Hepatocyte (in vitro differentiated cells): ENCODE measurements at regions not wholly inside any gene's neighbourhood (a gene's known extent, or its start where the extent isn't known, plus 50 kb on each side); places are given as distances from the start of the nearest gene placed in this dataset.

Source experiments
- DNase-seq: peaks from one replicate; pipeline ENCODE4 v3.0.0-alpha.2; 2016; ENCODE audit warnings: low spot score
- H2AFZ ChIP-seq: fragments of 200-600 bp; sonication (generic); 2 replicates; pipeline ENCODE4 v1.6.0; 2016; ENCODE audit warnings: antibody characterized with exemption, mild to moderate bottlenecking
- H3K27ac ChIP-seq: fragments of 200-600 bp; sonication (generic); 2 replicates; pipeline ENCODE4 v1.5.1; 2016; ENCODE audit warnings: mild to moderate bottlenecking
- H3K27me3 ChIP-seq: fragments of 200-600 bp; sonication (generic); 2 replicates; pipeline ENCODE4 v1.6.1; 2016
- H3K36me3 ChIP-seq: fragments of 200-600 bp; sonication (generic); replicated peaks from 2 replicates; pipeline ENCODE4 v1.5.1; 2016; ENCODE audit warnings: low read depth; ENCODE audit not compliant: insufficient read depth
- H3K4me1 ChIP-seq: fragments of 200-600 bp; sonication (generic); 2 replicates; pipeline ENCODE4 v1.5.1; 2016; ENCODE audit warnings: mild to moderate bottlenecking, moderate library complexity; ENCODE audit not compliant: insufficient read depth
- H3K4me2 ChIP-seq: fragments of 200-600 bp; sonication (generic); 2 replicates; pipeline ENCODE4 v1.6.0; 2016
- H3K4me3 ChIP-seq: fragments of 200-600 bp; sonication (generic); 2 replicates; pipeline ENCODE4 v1.5.1; 2016; ENCODE audit warnings: mild to moderate bottlenecking
- H3K79me2 ChIP-seq: fragments of 200-600 bp; sonication (generic); 2 replicates; pipeline ENCODE4 v1.6.0; 2017; ENCODE audit warnings: mild to moderate bottlenecking
- H3K9me2 ChIP-seq: fragments of 200-600 bp; sonication (generic); replicated peaks from 2 replicates; pipeline ENCODE4 v1.6.0; 2017; ENCODE audit warnings: mild to moderate bottlenecking; ENCODE audit not compliant: insufficient read depth
- H3K9me3 ChIP-seq: fragments of 200-600 bp; sonication (generic); 2 replicates; pipeline ENCODE4 v1.5.1; 2016; ENCODE audit warnings: low read depth, mild to moderate bottlenecking
- H4K20me1 ChIP-seq: fragments of 200-600 bp; sonication (generic); 2 replicates; pipeline ENCODE4 v1.6.0; 2016; ENCODE audit warnings: mild to moderate bottlenecking; ENCODE audit not compliant: insufficient read depth, poor library complexity, severe bottlenecking
- CTCF ChIP-seq: fragments of 200-600 bp; sonication (generic); IDR thresholded peaks from 2 replicates; pipeline ENCODE4 v1.5.1; 2016; ENCODE audit warnings: antibody characterized with exemption, mild to moderate bottlenecking; ENCODE audit not compliant: poor library complexity
- EZH2 ChIP-seq: fragments of 200-600 bp; sonication (generic); IDR thresholded peaks from 2 replicates; pipeline ENCODE4 v1.6.1; 2016; ENCODE audit warnings: antibody characterized with exemption, mild to moderate bottlenecking, borderline replicate concordance
- EZH2phosphoT487 ChIP-seq: fragments of 200-600 bp; sonication (generic); IDR thresholded peaks from one replicate; pipeline ENCODE4 v1.6.1; 2018; ENCODE audit warnings: antibody characterized with exemption, mild to moderate bottlenecking, low read depth, moderate library complexity; ENCODE audit not compliant: unreplicated experiment, severe bottlenecking
- WGBS: methylation state at CpG from one replicate; pipeline ENCODE4 v1.1.6; 2016; ENCODE audit warnings: low lambda C conversion rate; ENCODE audit errors: missing lambda C conversion rate; 5-methylcytosine and 5-hydroxymethylcytosine counted together

- TF ChIP-seq CTCF (no peak), EZH2phosphoT487 (no peak), EZH2 (no peak)
- H3K27me3 ChIP-seq, result no peaks in the 10 kb centered on the region
- no peaks in the 10 kb centered on the region for H3K79me2 ChIP-seq
- no peak for DNase-seq
- no peaks in the 10 kb centered on the region for H3K9me2 ChIP-seq
- H3K36me3 ChIP-seq, result no peaks in the 10 kb centered on the region
- H3K4me2 ChIP-seq, result no peak overlapping the region
- H3K9me3 ChIP-seq, result no peaks in the 10 kb centered on the region
- no peak overlapping the region for H3K27ac ChIP-seq
- H2AFZ ChIP-seq, result no peak overlapping the region
- 86% methylated on average over 1 of the region's 1 CpG for WGBS
- no peak overlapping the region for H3K4me3 ChIP-seq
- peaks cover 5% of the 10 kb centered on the region for H3K4me1 ChIP-seq
- H4K20me1 ChIP-seq, result no peaks in the 10 kb centered on the region
Measured at GRCh38 chr6:126233192-126233591, 106.7 kb upstream of the CENPW start.

GRCh38 chr6:126235363-126235762 is 104.6 kb upstream of the CENPW start:
- H3K4me3 ChIP-seq, result no peak overlapping the region

GRCh38 chr6:126245077-126245476 is 94.8 kb upstream of the CENPW start:
- no peaks in the 10 kb centered on the region for H3K4me1 ChIP-seq
- no peak overlapping the region for H3K4me3 ChIP-seq
- no peaks in the 10 kb centered on the region for H3K9me3 ChIP-seq
- no peaks in the 10 kb centered on the region for H3K36me3 ChIP-seq
- H2AFZ ChIP-seq, result no peak overlapping the region
- 75% methylated on average over 1 of the region's 1 CpG for WGBS
- H3K4me2 ChIP-seq, result no peak overlapping the region
- no peaks in the 10 kb centered on the region for H4K20me1 ChIP-seq
- H3K27ac ChIP-seq, result no peak overlapping the region
- no peaks in the 10 kb centered on the region for H3K79me2 ChIP-seq
- DNase-seq, result no peak
- no peak for TF ChIP-seq EZH2
- no peak for TF ChIP-seq EZH2phosphoT487
- TF ChIP-seq CTCF, result no peak
- H3K27me3 ChIP-seq, result no peaks in the 10 kb centered on the region
- H3K9me2 ChIP-seq, result no peaks in the 10 kb centered on the region

More at GRCh38 chr6:126235363-126235762, 104.6 kb upstream of the CENPW start:
- WGBS, result 94% methylated on average over 1 of the region's 1 CpG
- Histone ChIP-seq H3K79me2 (no peaks in the 10 kb centered on the region), H3K9me2 (no peaks in the 10 kb centered on the region), H3K9me3 (no peaks in the 10 kb centered on the region), H3K4me2 (no peak overlapping the region), H2AFZ (no peak overlapping the region), H3K27ac (no peak overlapping the region), H3K27me3 (no peaks in the 10 kb centered on the region), H3K36me3 (no peaks in the 10 kb centered on the region), H4K20me1 (no peaks in the 10 kb centered on the region), H3K4me1 (no peaks in the 10 kb centered on the region)
- TF ChIP-seq EZH2phosphoT487 (no peak), EZH2 (no peak), CTCF (no peak)
- no peak for DNase-seq

GRCh38 chr6:126252154-126252553 is 87.8 kb upstream of the CENPW start:
- H3K27me3 ChIP-seq, result no peaks in the 10 kb centered on the region
- no peaks in the 10 kb centered on the region for H3K9me2 ChIP-seq
- no peak overlapping the region for H3K27ac ChIP-seq
- H3K4me1 ChIP-seq, result no peaks in the 10 kb centered on the region
- no peak overlapping the region for H3K4me2 ChIP-seq
- no peaks in the 10 kb centered on the region for H3K79me2 ChIP-seq
- WGBS, result 83% methylated on average over 2 of the region's 2 CpGs
- H2AFZ ChIP-seq, result no peak overlapping the region
- no peak for DNase-seq
- no peaks in the 10 kb centered on the region for H3K9me3 ChIP-seq
- no peaks in the 10 kb centered on the region for H3K36me3 ChIP-seq
- no peak overlapping the region for H3K4me3 ChIP-seq
- no peak for TF ChIP-seq EZH2
- TF ChIP-seq CTCF, result no peak
- TF ChIP-seq EZH2phosphoT487, result no peak
- no peaks in the 10 kb centered on the region for H4K20me1 ChIP-seq
